Keratinocyte (primary cell): ENCODE measurements at regions not wholly inside any gene's neighbourhood (a gene's known extent, or its start where the extent isn't known, plus 50 kb on each side); places are given as distances from the start of the nearest gene placed in this dataset.

Experiments
- EZH2 ChIP-seq: IDR thresholded peaks from one replicate; pipeline ENCODE4 v1.6.1; 2012; ENCODE audit warnings: inconsistent platforms, mild to moderate bottlenecking, low read length, moderate library complexity
- TF ChIP-seq, protein P1 (sequence below), 3 experiments: IDR thresholded peaks in 1 of 3; conservative IDR thresholded peaks in 1 of 3; optimal IDR thresholded peaks in 1 of 3; 2 replicates in 2 of 3; 3 replicates in 1 of 3; pipeline versions ENCODE3 to v1.5.1; 2011; ENCODE audit warnings: low read length in 3 of 3, mild to moderate bottlenecking in 3 of 3, moderate library complexity in 2 of 3, control low read depth in 1 of 3, inconsistent platforms in 1 of 3; ENCODE audit not compliant: insufficient read depth in 2 of 3; ENCODE audit errors: extremely low read depth in 1 of 3

GRCh38 chr2:100653449-100654035 is 90.7 kb downstream of the PDCL3 start:
- TF ChIP-seq, protein P1, sequence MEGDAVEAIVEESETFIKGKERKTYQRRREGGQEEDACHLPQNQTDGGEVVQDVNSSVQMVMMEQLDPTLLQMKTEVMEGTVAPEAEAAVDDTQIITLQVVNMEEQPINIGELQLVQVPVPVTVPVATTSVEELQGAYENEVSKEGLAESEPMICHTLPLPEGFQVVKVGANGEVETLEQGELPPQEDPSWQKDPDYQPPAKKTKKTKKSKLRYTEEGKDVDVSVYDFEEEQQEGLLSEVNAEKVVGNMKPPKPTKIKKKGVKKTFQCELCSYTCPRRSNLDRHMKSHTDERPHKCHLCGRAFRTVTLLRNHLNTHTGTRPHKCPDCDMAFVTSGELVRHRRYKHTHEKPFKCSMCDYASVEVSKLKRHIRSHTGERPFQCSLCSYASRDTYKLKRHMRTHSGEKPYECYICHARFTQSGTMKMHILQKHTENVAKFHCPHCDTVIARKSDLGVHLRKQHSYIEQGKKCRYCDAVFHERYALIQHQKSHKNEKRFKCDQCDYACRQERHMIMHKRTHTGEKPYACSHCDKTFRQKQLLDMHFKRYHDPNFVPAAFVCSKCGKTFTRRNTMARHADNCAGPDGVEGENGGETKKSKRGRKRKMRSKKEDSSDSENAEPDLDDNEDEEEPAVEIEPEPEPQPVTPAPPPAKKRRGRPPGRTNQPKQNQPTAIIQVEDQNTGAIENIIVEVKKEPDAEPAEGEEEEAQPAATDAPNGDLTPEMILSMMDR (optimal IDR thresholded peaks at IDR 0.05 in 1 of 3, IDR thresholded peaks at IDR 0.05 in 1 of 3, conservative IDR thresholded peaks at IDR 0.05 in 1 of 3; ENCODE audit: extremely low read depth in 1 of 3, insufficient read depth in 2 of 3, low read length in 3 of 3), result no peak
- no peak for TF ChIP-seq EZH2
